HepG2 (cell line): ENCODE measurements at regions not wholly inside any gene's neighbourhood (a gene's known extent, or its start where the extent isn't known, plus 50 kb on each side); places are given as distances from the start of the nearest gene placed in this dataset.

ENCODE experiments used
- ATAC-seq: fragments of 200-7000 bp; cut with Tn5 transposase; 3 replicates; pipeline ENCODE4 v1.9.1; 2020; ENCODE audit warnings: mild to moderate bottlenecking, moderate library complexity
- BruUV-seq: library from RNA; stranded (reverse); fragments of 400-500 nt; replicated peaks from 2 replicates; lab custom pipeline; 2021; lab: Mats Ljungman, UMichigan
- CTCF ChIA-PET: fragments of 300-600 bp; formaldehyde crosslinking; extraction: SDS; loops from one replicate; lab custom pipeline; 2021; ENCODE audit warnings: low total read pairs, inconsistent platforms, low intra/inter-chr PET ratio; lab: Yijun Ruan, JAX
- POLR2A ChIA-PET: fragments of 350-600 bp; sonication (Branson Sonifier 250); formaldehyde crosslinking; loops from one replicate; lab custom pipeline; 2020; ENCODE audit warnings: antibody characterized with exemption, inconsistent platforms; lab: Yijun Ruan, JAX
- DNase-seq: peaks from one replicate; pipeline ENCODE4 v3.0.0-alpha.2; 2015; ENCODE audit warnings: low spot score
- FAIRE-seq: peaks from 3 replicates; lab custom pipeline; 2011; peaks lifted over from hg19 to GRCh38; lab: Jason Lieb, UNC
- H2AFZ ChIP-seq: one replicate; pipeline ENCODE4 v1.6.1; 2011; ENCODE audit warnings: low read length, inconsistent platforms
- H3K27ac ChIP-seq: fragments of 300-600 bp; 3 replicates; pipeline ENCODE4 v1.8.0; 2011; ENCODE audit warnings: mixed run types, mild to moderate bottlenecking, mixed read lengths, low read length, inconsistent platforms; ENCODE audit not compliant: insufficient read depth; ENCODE audit errors: extremely low read length
- H3K27me3 ChIP-seq, 2 experiments: fragments of 200-600 bp in 1 of 2; 2 replicates in 1 of 2; 3 replicates in 1 of 2; pipeline versions ENCODE4 v1.6.0 to v1.8.0; 2011; ENCODE audit warnings: low read length in 2 of 2, mild to moderate bottlenecking in 2 of 2, moderate library complexity in 2 of 2, inconsistent platforms in 1 of 2; ENCODE audit not compliant: insufficient read depth in 2 of 2, control insufficient read depth in 1 of 2
- H3K36me3 ChIP-seq, 2 experiments: fragments of 200-600 bp in 1 of 2; replicated peaks in 1 of 2; 2 replicates in 1 of 2; 3 replicates in 1 of 2; pipeline versions ENCODE4 v1.5.1 to v1.8.0; 2011; ENCODE audit warnings: low read length in 2 of 2, inconsistent platforms in 1 of 2; ENCODE audit not compliant: insufficient read depth in 2 of 2, control insufficient read depth in 1 of 2
- H3K4me1 ChIP-seq: 2 replicates; pipeline ENCODE4 v1.5.1; 2012; ENCODE audit warnings: low read length, inconsistent platforms; ENCODE audit not compliant: insufficient read depth
- H3K4me2 ChIP-seq: 2 replicates; pipeline ENCODE4 v1.6.0; 2011; ENCODE audit warnings: low read depth, low read length, inconsistent platforms
- H3K4me3 ChIP-seq, 3 experiments: fragments of 200-600 bp in 1 of 3; sonication (generic), shearing (Covaris generic) in 1 of 3; replicated peaks in 1 of 3; 2 replicates each; pipeline ENCODE4 v1.5.1; 2011 to 2016; ENCODE audit warnings: low read length in 3 of 3, inconsistent platforms in 2 of 3, low read depth in 2 of 3, mild to moderate bottlenecking in 2 of 3, control low read depth in 1 of 3, mixed read lengths in 1 of 3; ENCODE audit not compliant: insufficient read depth in 1 of 3
- H3K79me2 ChIP-seq: one replicate; pipeline ENCODE4 v1.6.1; 2011; ENCODE audit warnings: low read length, inconsistent platforms; ENCODE audit not compliant: insufficient read depth
- H3K9ac ChIP-seq: 2 replicates; pipeline ENCODE4 v1.6.0; 2011; ENCODE audit warnings: mild to moderate bottlenecking, low read depth, low read length, inconsistent platforms; ENCODE audit not compliant: insufficient read depth
- H3K9me3 ChIP-seq: 2 replicates; pipeline ENCODE4 v1.5.1; 2012; ENCODE audit warnings: mild to moderate bottlenecking, low read length
- H4K20me1 ChIP-seq: 2 replicates; pipeline ENCODE4 v1.6.0; 2011; ENCODE audit warnings: inconsistent platforms, mild to moderate bottlenecking, low read length, moderate library complexity; ENCODE audit not compliant: insufficient read depth
- BCL3 ChIP-seq: sonication (generic); formaldehyde crosslinking; IDR thresholded peaks from 2 replicates; pipeline ENCODE4 v1.5.1; 2020; ENCODE audit warnings: mild to moderate bottlenecking, missing genetic modification reagents, moderate library complexity
- BHLHE40 ChIP-seq: IDR thresholded peaks from 2 replicates; pipeline ENCODE4 v1.6.1; 2011; ENCODE audit warnings: low read length, improper control_type of control experiment
- CC2D1A ChIP-seq: sonication (generic); formaldehyde crosslinking; IDR thresholded peaks from 2 replicates; pipeline ENCODE4 v1.8.1; 2023; ENCODE audit warnings: mild to moderate bottlenecking, missing genetic modification reagents
- MTA1 ChIP-seq: sonication (generic); formaldehyde crosslinking; IDR thresholded peaks from 2 replicates; pipeline ENCODE4 v1.4.0; 2020; ENCODE audit warnings: missing genetic modification reagents, mild to moderate bottlenecking, borderline replicate concordance
- PRMT3 ChIP-seq: sonication (generic); formaldehyde crosslinking; IDR thresholded peaks from 2 replicates; pipeline ENCODE4 v1.8.1; 2022; ENCODE audit warnings: low read depth, mild to moderate bottlenecking, moderate library complexity, missing genetic modification reagents, borderline replicate concordance
- TMF1 ChIP-seq: sonication (generic); formaldehyde crosslinking; IDR thresholded peaks from 2 replicates; pipeline ENCODE4 v1.8.1; 2022; ENCODE audit warnings: low read depth, missing genetic modification reagents
- U2AF2 ChIP-seq: fragments of 200-400 bp; formaldehyde crosslinking; IDR thresholded peaks from 2 replicates; pipeline ENCODE4 v1.6.1; 2017; ENCODE audit warnings: low read depth, mild to moderate bottlenecking, low read length
- ZFP37 ChIP-seq: sonication (generic); formaldehyde crosslinking; IDR thresholded peaks from 2 replicates; pipeline ENCODE4 v1.4.0; 2020; ENCODE audit warnings: missing genetic modification reagents, borderline replicate concordance
- ZNF432 ChIP-seq: sonication (generic); formaldehyde crosslinking; IDR thresholded peaks from 2 replicates; pipeline ENCODE4 v1.5.0; 2020; ENCODE audit warnings: missing genetic modification reagents, mild to moderate bottlenecking, borderline replicate concordance
- ZNF614 ChIP-seq: IDR thresholded peaks from 2 replicates; pipeline ENCODE4 v1.6.1; 2018; ENCODE audit warnings: missing biosample characterization, missing genetic modification reagents, inconsistent platforms, borderline replicate concordance
- ZNF629 ChIP-seq: sonication (generic); formaldehyde crosslinking; conservative IDR thresholded peaks from 2 replicates; pipeline ENCODE4 v1.5.0; 2020; ENCODE audit warnings: missing genetic modification reagents
- WGBS: methylation state at CpG from one replicate; pipeline ENCODE4 v1.1.6; 2017; ENCODE audit warnings: low lambda C conversion rate; 5-methylcytosine and 5-hydroxymethylcytosine counted together
- in situ Hi-C: cut with HindIII; loops from 2 replicates; pipeline ENCODE4 v1.10.0; 2017; ENCODE audit warnings: low pct_unique_long_range_greater_than_20kb; ENCODE audit not compliant: extremely low pct_ligation_motif_present
- intact Hi-C: fragments of 100-400 bp; cut with micrococcal nuclease; formaldehyde crosslinking; loops from one replicate; pipeline ENCODE4 v1.10.0; 2022; ENCODE audit not compliant: unreplicated experiment

GRCh38 chr18:24535527-24536295 is 75.3 kb downstream of the HRH4 start:
- no peaks in the 10 kb centered on the region for H3K9me3 ChIP-seq
- H3K4me1 ChIP-seq, result no peaks in the 10 kb centered on the region
- H3K27ac ChIP-seq, result no peak overlapping the region
- POLR2A ChIA-PET, result no interaction called here
- FAIRE-seq (no peak), ATAC-seq (no peak), DNase-seq (no peak)
- intact Hi-C loops, result no loop called here
- no peaks in the 10 kb centered on the region for H3K36me3 ChIP-seq
- TF ChIP-seq ZNF614 (CRISPR knock-in tag), result no peak
- no peak for TF ChIP-seq U2AF2
- TF ChIP-seq MTA1 (CRISPR knock-in tag), result no peak
- TF ChIP-seq CC2D1A, result no peak
- TF ChIP-seq ZNF629 (CRISPR knock-in tag), result no peak
- TF ChIP-seq ZFP37 (CRISPR knock-in tag), result no peak
- no peak for TF ChIP-seq BHLHE40
- TF ChIP-seq ZNF432, result no peak
- no peak for TF ChIP-seq BCL3 (CRISPR knock-in tag)
- no peak for TF ChIP-seq TMF1
- TF ChIP-seq PRMT3 (CRISPR knock-in tag), result no peak
- H3K79me2 ChIP-seq, result no peaks in the 10 kb centered on the region
- no TSS peak for BruUV-seq
- no peak overlapping the region for H3K4me3 ChIP-seq
- no peak overlapping the region for H2AFZ ChIP-seq
- H4K20me1 ChIP-seq, result no peaks in the 10 kb centered on the region
- no peak overlapping the region for H3K9ac ChIP-seq
- in situ Hi-C loops, result no loop called here
- 0 out of 5 replicates have a peak, but pooled peaks cover 0 to 9% of the 10 kb centered on the region in 2 experiments for H3K27me3 ChIP-seq
- 0% methylated on average over 3 of the region's 3 CpGs for WGBS
- CTCF ChIA-PET, result no interaction called here
- no peak overlapping the region for H3K4me2 ChIP-seq
